MM.1S (cell line): ENCODE measurements at regions not wholly inside any gene's neighbourhood (a gene's known extent, or its start where the extent isn't known, plus 50 kb on each side); places are given as distances from the start of the nearest gene placed in this dataset.

Source experiments
- DNase-seq: peaks from one replicate; pipeline ENCODE4 v3.0.0-alpha.2; 2015
- H2AFZ ChIP-seq: fragments of 300-600 bp; sonication (generic); 2 replicates; pipeline ENCODE4 v1.6.0; 2016; ENCODE audit warnings: antibody characterized with exemption, low read length
- H3F3A ChIP-seq: fragments of 300-600 bp; sonication (generic); 2 replicates; pipeline ENCODE4 v1.6.1; 2016; ENCODE audit warnings: mild to moderate bottlenecking, antibody characterized with exemption, low read length, moderate library complexity, mixed read lengths; ENCODE audit not compliant: insufficient read depth
- H3K27ac ChIP-seq: fragments of 300-600 bp; sonication (generic); 2 replicates; pipeline ENCODE4 v1.5.1; 2016; ENCODE audit warnings: mild to moderate bottlenecking, low read length
- H3K27me3 ChIP-seq: fragments of 300-600 bp; sonication (generic); replicated peaks from 2 replicates; pipeline ENCODE4 v1.6.0; 2016; ENCODE audit warnings: low read length; ENCODE audit not compliant: insufficient read depth
- H3K36me3 ChIP-seq: fragments of 300-600 bp; sonication (generic); replicated peaks from 2 replicates; pipeline ENCODE4 v1.6.1; 2016; ENCODE audit warnings: mild to moderate bottlenecking, low read length, mixed read lengths; ENCODE audit not compliant: insufficient read depth
- H3K4me1 ChIP-seq: fragments of 300-600 bp; sonication (generic); 2 replicates; pipeline ENCODE4 v1.6.1; 2016; ENCODE audit warnings: low read length, mixed read lengths
- H3K4me2 ChIP-seq: fragments of 300-600 bp; sonication (generic); 2 replicates; pipeline ENCODE4 v1.6.0; 2016; ENCODE audit warnings: low read depth, low read length
- H3K4me3 ChIP-seq: fragments of 300-600 bp; sonication (generic); 2 replicates; pipeline ENCODE4 v1.5.1; 2016; ENCODE audit warnings: low read length, mixed read lengths
- H3K79me2 ChIP-seq: fragments of 300-600 bp; sonication (generic); 2 replicates; pipeline ENCODE4 v1.6.1; 2016; ENCODE audit warnings: mixed run types, low read length, mixed read lengths
- H3K9ac ChIP-seq: fragments of 300-600 bp; sonication (generic); 2 replicates; pipeline ENCODE4 v1.6.1; 2016; ENCODE audit warnings: low read length, mixed read lengths
- H3K9me2 ChIP-seq: fragments of 300-600 bp; sonication (generic); replicated peaks from 2 replicates; pipeline ENCODE4 v1.6.1; 2016; ENCODE audit warnings: mild to moderate bottlenecking, low read length, mixed read lengths; ENCODE audit not compliant: insufficient read depth
- H3K9me3 ChIP-seq: fragments of 300-600 bp; sonication (generic); replicated peaks from 2 replicates; pipeline ENCODE4 v1.6.1; 2016; ENCODE audit warnings: mild to moderate bottlenecking, low read length, mixed read lengths; ENCODE audit not compliant: insufficient read depth
- H4K20me1 ChIP-seq: fragments of 300-600 bp; sonication (generic); 2 replicates; pipeline ENCODE4 v1.6.1; 2016; ENCODE audit warnings: mild to moderate bottlenecking, low read length, moderate library complexity, mixed read lengths; ENCODE audit not compliant: insufficient read depth
- CTCF ChIP-seq: fragments of 300-600 bp; sonication (generic); IDR thresholded peaks from 2 replicates; pipeline ENCODE4 v1.5.1; 2016; ENCODE audit warnings: antibody characterized with exemption, low read length, mixed read lengths
- EZH2 ChIP-seq: fragments of 300-600 bp; sonication (generic); optimal IDR thresholded peaks from 2 replicates; pipeline ENCODE3; 2017; ENCODE audit warnings: low read depth, mild to moderate bottlenecking, antibody characterized with exemption, low read length, mixed read lengths
- EZH2phosphoT487 ChIP-seq: fragments of 300-600 bp; sonication (generic); IDR thresholded peaks from 2 replicates; pipeline ENCODE4 v1.6.1; 2018; ENCODE audit warnings: antibody characterized with exemption, low read length

GRCh38 chr7:42407833-42408232, 170.8 kb upstream of the GLI3 start:
- no peaks in the 10 kb centered on the region for H3K79me2 ChIP-seq
- H3K27me3 ChIP-seq: no peaks in the 10 kb centered on the region
- H4K20me1 ChIP-seq: no peaks in the 10 kb centered on the region
- no peak overlapping the region for H2AFZ ChIP-seq
- no peak overlapping the region for H3K27ac ChIP-seq
- H3K9me2 ChIP-seq: no peaks in the 10 kb centered on the region
- no peak overlapping the region for H3K9ac ChIP-seq
- no peak overlapping the region for H3K4me3 ChIP-seq
- no peaks in the 10 kb centered on the region for H3K4me1 ChIP-seq
- no peak overlapping the region for H3K4me2 ChIP-seq
- no peaks in the 10 kb centered on the region for H3K9me3 ChIP-seq
- DNase-seq: no peak
- TF ChIP-seq EZH2: no peak
- TF ChIP-seq EZH2phosphoT487: no peak
- no peak for TF ChIP-seq CTCF
- no peaks in the 10 kb centered on the region for H3K36me3 ChIP-seq
- H3F3A ChIP-seq: no peaks in the 10 kb centered on the region

GRCh38 chr7:42407021-42407710, 170.2 kb upstream of the GLI3 start:
- no peak overlapping the region for H3K4me3 ChIP-seq
- no peak overlapping the region for H3K4me2 ChIP-seq
- H3K79me2 ChIP-seq: no peaks in the 10 kb centered on the region
- H3K27ac ChIP-seq: no peak overlapping the region
- H4K20me1 ChIP-seq: no peaks in the 10 kb centered on the region
- no peaks in the 10 kb centered on the region for H3K9me3 ChIP-seq
- no peaks in the 10 kb centered on the region for H3K27me3 ChIP-seq
- no peaks in the 10 kb centered on the region for H3K9me2 ChIP-seq
- no peak for TF ChIP-seq CTCF
- TF ChIP-seq EZH2: no peak
- no peak for TF ChIP-seq EZH2phosphoT487
- no peaks in the 10 kb centered on the region for H3K4me1 ChIP-seq
- DNase-seq: no peak
- H3F3A ChIP-seq: no peaks in the 10 kb centered on the region
- H2AFZ ChIP-seq: no peak overlapping the region
- no peaks in the 10 kb centered on the region for H3K36me3 ChIP-seq
- no peak overlapping the region for H3K9ac ChIP-seq

- no peak overlapping the region for H3K4me2 ChIP-seq
- H3K27ac ChIP-seq: no peak overlapping the region
These were observed 169.3 kb upstream of the GLI3 start for GRCh38 chr7:42406358-42406757.

More at GRCh38 chr7:42406358-42406757, 169.3 kb upstream of the GLI3 start:
- no peaks in the 10 kb centered on the region for H3K9me2 ChIP-seq
- TF ChIP-seq CTCF: no peak
- TF ChIP-seq EZH2: no peak
- TF ChIP-seq EZH2phosphoT487: no peak
- no peak overlapping the region for H3K4me3 ChIP-seq
- no peak overlapping the region for H2AFZ ChIP-seq
- DNase-seq: no peak
- H3K9ac ChIP-seq: no peak overlapping the region
- no peaks in the 10 kb centered on the region for H3K79me2 ChIP-seq
- no peaks in the 10 kb centered on the region for H3K9me3 ChIP-seq
- H3K27me3 ChIP-seq: no peaks in the 10 kb centered on the region
- H4K20me1 ChIP-seq: no peaks in the 10 kb centered on the region
- H3F3A ChIP-seq: no peaks in the 10 kb centered on the region
- H3K4me1 ChIP-seq: no peaks in the 10 kb centered on the region
- H3K36me3 ChIP-seq: no peaks in the 10 kb centered on the region
